Mesenchymal stem cell (in vitro differentiated cells and primary cell): ENCODE measurements at regions not wholly inside any gene's neighbourhood (a gene's known extent, or its start where the extent isn't known, plus 50 kb on each side); places are given as distances from the start of the nearest gene placed in this dataset.

ENCODE experiments used
- DNase-seq: peaks from one replicate; pipeline ENCODE4 v3.0.0-alpha.2; 2013
- H2AFZ ChIP-seq: one replicate; pipeline ENCODE4 v1.6.1; 2013; ENCODE audit warnings: low read depth, mild to moderate bottlenecking, control low read depth, inconsistent platforms, low read length, moderate library complexity
- H2AK5ac ChIP-seq: 2 replicates; pipeline ENCODE4 v1.6.1; 2013; ENCODE audit warnings: low read length, moderate library complexity, mild to moderate bottlenecking, inconsistent platforms; ENCODE audit not compliant: severe bottlenecking
- H2BK120ac ChIP-seq: one replicate; pipeline ENCODE4 v1.6.1; 2013; ENCODE audit warnings: low read depth, mild to moderate bottlenecking, inconsistent platforms, low read length, moderate library complexity
- H2BK12ac ChIP-seq, 2 experiments: one replicate each; pipeline ENCODE4 v1.6.1; 2013; ENCODE audit warnings: inconsistent platforms in 2 of 2, low read length in 2 of 2, mild to moderate bottlenecking in 2 of 2, moderate library complexity in 2 of 2, control low read depth in 1 of 2
- H2BK15ac ChIP-seq: one replicate; pipeline ENCODE4 v1.6.1; 2013; ENCODE audit warnings: mild to moderate bottlenecking, low read depth, inconsistent platforms; ENCODE audit not compliant: poor library complexity, severe bottlenecking
- H2BK5ac ChIP-seq: 2 replicates; pipeline ENCODE4 v1.6.1; 2013; ENCODE audit warnings: low read depth, mild to moderate bottlenecking, low read length, control low read depth, inconsistent platforms; ENCODE audit not compliant: poor library complexity, severe bottlenecking
- H3K14ac ChIP-seq, 2 experiments: one replicate each; pipeline ENCODE4 v1.6.1; 2013; ENCODE audit warnings: inconsistent platforms in 2 of 2, low read length in 2 of 2, control low read depth in 1 of 2, mild to moderate bottlenecking in 1 of 2, moderate library complexity in 1 of 2
- H3K18ac ChIP-seq, 2 experiments: one replicate each; pipeline ENCODE4 v1.6.1; 2013; ENCODE audit warnings: inconsistent platforms in 2 of 2, low read length in 2 of 2, control low read depth in 1 of 2, low read depth in 1 of 2, mild to moderate bottlenecking in 1 of 2
- H3K23ac ChIP-seq, 2 experiments: one replicate each; pipeline ENCODE4 v1.6.1; 2013; ENCODE audit warnings: inconsistent platforms in 2 of 2, low read length in 2 of 2, mild to moderate bottlenecking in 2 of 2, moderate library complexity in 2 of 2, control low read depth in 1 of 2
- H3K27ac ChIP-seq: 2 replicates; pipeline ENCODE4 v1.5.1; 2013; ENCODE audit warnings: mild to moderate bottlenecking, moderate library complexity, low read length, control low read depth, inconsistent platforms; ENCODE audit not compliant: poor library complexity, severe bottlenecking
- H3K27me3 ChIP-seq, 2 experiments: 2 replicates each; pipeline versions ENCODE4 v1.6.1 to v1.7.0; 2013; ENCODE audit warnings: low read length in 2 of 2, mild to moderate bottlenecking in 2 of 2, moderate library complexity in 2 of 2, control low read depth in 1 of 2, inconsistent platforms in 1 of 2; ENCODE audit not compliant: control insufficient read depth in 1 of 2, insufficient read depth in 1 of 2
- H3K36me3 ChIP-seq, 2 experiments: 2 replicates each; pipeline versions ENCODE4 v1.6.1 to v1.7.0; 2013; ENCODE audit warnings: low read length in 2 of 2, control low read depth in 1 of 2, inconsistent platforms in 1 of 2, low read depth in 1 of 2, mild to moderate bottlenecking in 1 of 2; ENCODE audit not compliant: insufficient read depth in 2 of 2, control insufficient read depth in 1 of 2
- H3K4ac ChIP-seq, 2 experiments: one replicate each; pipeline ENCODE4 v1.6.1; 2013; ENCODE audit warnings: inconsistent platforms in 2 of 2, low read length in 2 of 2, mild to moderate bottlenecking in 2 of 2, moderate library complexity in 2 of 2, control low read depth in 1 of 2, low read depth in 1 of 2
- H3K4me1 ChIP-seq: 2 replicates; pipeline ENCODE4 v1.6.1; 2013; ENCODE audit warnings: low read depth, low read length, control low read depth; ENCODE audit not compliant: control insufficient read depth, insufficient read depth
- H3K4me2 ChIP-seq: 2 replicates; pipeline ENCODE4 v1.6.1; 2013; ENCODE audit warnings: low read length, mild to moderate bottlenecking, inconsistent platforms; ENCODE audit not compliant: poor library complexity, severe bottlenecking
- H3K4me3 ChIP-seq, 2 experiments: 2 replicates each; pipeline versions ENCODE4 v1.5.1 to v1.7.0; 2013; ENCODE audit warnings: low read length in 2 of 2, mild to moderate bottlenecking in 2 of 2, control low read depth in 1 of 2, low read depth in 1 of 2; ENCODE audit not compliant: insufficient read depth in 1 of 2
- H3K79me1 ChIP-seq: replicated peaks from 2 replicates; pipeline ENCODE4 v1.6.1; 2013; ENCODE audit warnings: mild to moderate bottlenecking, control low read depth, low read length, inconsistent platforms; ENCODE audit not compliant: poor library complexity, severe bottlenecking
- H3K9ac ChIP-seq: 2 replicates; pipeline ENCODE4 v1.7.0; 2013; ENCODE audit warnings: mild to moderate bottlenecking, low read length, moderate library complexity
- H3K9me3 ChIP-seq: 2 replicates; pipeline ENCODE4 v1.7.0; 2013; ENCODE audit warnings: mild to moderate bottlenecking, low read length; ENCODE audit not compliant: control insufficient read depth
- H4K8ac ChIP-seq: one replicate; pipeline ENCODE4 v1.6.1; 2013; ENCODE audit warnings: inconsistent platforms, mild to moderate bottlenecking, low read length, moderate library complexity
- H4K91ac ChIP-seq: one replicate; pipeline ENCODE4 v1.6.1; 2013; ENCODE audit warnings: mild to moderate bottlenecking, low read length, inconsistent platforms
- WGBS: methylation state at CpG from one replicate; pipeline ENCODE4 v1.1.7; 2013; ENCODE audit warnings: mixed read lengths; 5-methylcytosine and 5-hydroxymethylcytosine counted together

DNA sequence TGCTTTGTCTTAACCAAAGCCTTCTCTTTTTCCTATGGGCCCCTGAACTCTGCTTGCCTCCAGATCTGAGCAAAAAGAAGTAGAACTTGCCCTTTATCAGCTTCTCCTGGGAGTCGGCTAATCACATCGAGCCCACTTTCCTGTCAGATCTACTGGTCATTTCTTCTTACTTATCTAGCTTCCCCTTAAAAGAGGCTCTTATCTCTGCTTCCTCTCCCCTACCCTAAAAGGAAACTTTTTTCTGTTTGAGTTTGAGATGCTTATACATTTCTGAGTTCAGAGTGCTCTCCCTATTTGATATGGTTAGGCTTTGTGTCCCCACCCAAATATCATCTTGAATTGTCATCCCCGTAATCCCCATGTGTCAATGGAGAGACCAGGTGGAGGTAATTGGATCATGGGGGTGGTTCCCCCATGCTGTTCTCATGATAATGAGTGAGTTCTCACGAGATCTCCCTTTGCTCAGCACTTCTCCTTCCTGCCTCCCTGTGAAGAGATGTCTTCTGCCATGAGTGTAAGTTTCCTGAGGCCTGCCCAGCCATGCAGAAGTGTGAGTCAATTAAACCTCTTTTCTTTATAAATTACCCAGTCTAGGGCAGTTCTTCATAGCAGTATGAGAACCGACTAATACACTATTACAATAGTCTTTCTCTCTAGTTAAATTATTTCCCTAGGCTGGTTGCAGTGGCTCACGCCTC is 114.7 kb upstream of the AMN1 start:
- Histone ChIP-seq H2BK15ac (no peak overlapping the region), H3K79me1 (no peaks in the 10 kb centered on the region), H4K8ac (no peak overlapping the region), H2BK5ac (no peak overlapping the region), H3K9ac (no peak overlapping the region), H3K4me2 (no peak overlapping the region), H2AFZ (no peak overlapping the region), H2AK5ac (no peak overlapping the region), H2BK12ac (no peak overlapping the region), H3K4ac (no peak overlapping the region), H3K18ac (no peak overlapping the region), H3K4me3 (no peak overlapping the region), H4K91ac (no peak overlapping the region), H3K27ac (no peak overlapping the region), H3K23ac (no peak overlapping the region), H2BK120ac (no peak overlapping the region), H3K36me3 (no peaks in the 10 kb centered on the region), H3K4me1 (no peaks in the 10 kb centered on the region), H3K27me3 (no peaks in the 10 kb centered on the region), H3K9me3 (peaks cover 32% of the 10 kb centered on the region), H3K14ac (no peak overlapping the region)
- 87% methylated on average over 5 of the region's 6 CpGs for WGBS
- no peak for DNase-seq

DNA sequence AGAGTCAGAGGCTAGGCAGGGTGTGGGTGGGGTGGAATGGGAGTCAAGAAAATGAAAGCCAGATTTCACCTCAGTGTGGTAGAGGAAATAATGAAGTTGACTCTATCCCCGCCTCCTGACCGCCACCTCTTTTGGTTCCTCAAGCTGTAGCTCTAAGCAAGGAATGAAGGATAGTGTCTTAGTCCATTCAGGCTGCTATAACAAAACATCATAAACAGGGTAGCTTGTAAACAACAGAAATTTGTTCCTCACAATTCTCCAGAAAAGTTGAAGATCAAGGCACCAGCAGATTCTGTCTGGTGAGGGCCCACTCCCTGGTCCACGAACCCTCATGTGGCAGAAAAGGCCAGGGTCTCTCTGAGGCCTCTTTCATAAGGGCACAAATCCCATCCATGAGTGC is 109.1 kb upstream of the AMN1 start:
- Histone ChIP-seq H3K36me3 (no peaks in the 10 kb centered on the region), H3K18ac (no peak overlapping the region), H3K27ac (no peak overlapping the region), H3K27me3 (no peaks in the 10 kb centered on the region), H2BK15ac (no peak overlapping the region), H3K4me1 (no peaks in the 10 kb centered on the region), H2BK120ac (no peak overlapping the region), H2AK5ac (no peak overlapping the region), H3K9ac (no peak overlapping the region), H3K14ac (no peak overlapping the region), H3K23ac (no peak overlapping the region), H2AFZ (no peak overlapping the region), H3K79me1 (no peaks in the 10 kb centered on the region), H3K4me3 (no peak overlapping the region), H2BK5ac (no peak overlapping the region), H3K4me2 (no peak overlapping the region), H3K4ac (no peak overlapping the region), H4K91ac (no peak overlapping the region), H4K8ac (no peak overlapping the region), H2BK12ac (no peak overlapping the region), H3K9me3 (peaks cover 19% of the 10 kb centered on the region)
- DNase-seq: no peak
- WGBS: 81% methylated on average over 2 of the region's 3 CpGs

DNA sequence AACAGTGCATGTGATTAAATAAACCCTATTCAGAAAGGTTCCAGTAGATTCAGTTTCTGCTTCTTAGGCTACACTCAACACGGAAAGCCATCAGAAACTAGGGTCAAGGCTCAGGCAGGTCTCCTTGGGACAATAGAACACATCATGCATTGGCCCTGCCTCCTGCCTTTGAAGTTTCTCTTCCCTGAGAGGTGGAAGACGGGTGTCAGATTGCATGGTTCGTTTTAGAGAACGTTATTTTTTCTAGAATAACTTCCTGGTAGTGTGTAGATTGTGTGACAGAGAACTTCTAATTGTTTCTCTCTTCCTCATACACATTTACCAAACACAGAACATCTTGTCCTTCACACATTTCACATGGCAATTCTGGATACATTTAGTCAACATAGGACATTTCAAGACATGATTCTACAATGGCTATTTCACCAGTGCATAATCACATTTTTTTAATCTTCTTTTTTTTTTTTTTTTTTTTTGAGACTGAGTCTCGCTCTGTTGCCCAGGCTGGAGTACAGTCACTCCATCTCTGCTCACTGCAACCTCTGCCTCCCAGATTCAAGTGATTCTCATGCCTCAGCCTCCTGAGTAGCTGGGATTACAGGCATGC is 106.6 kb upstream of the AMN1 start:
- Histone ChIP-seq H2BK5ac (no peak overlapping the region), H4K91ac (no peak overlapping the region), H3K27ac (no peak overlapping the region), H3K4me2 (no peak overlapping the region), H3K23ac (no peak overlapping the region), H2BK15ac (no peak overlapping the region), H2BK12ac (no peak overlapping the region), H3K4me1 (no peaks in the 10 kb centered on the region), H3K4ac (no peak overlapping the region), H3K14ac (no peak overlapping the region), H3K4me3 (no peak overlapping the region), H3K18ac (no peak overlapping the region), H3K36me3 (no peaks in the 10 kb centered on the region), H2AFZ (no peak overlapping the region), H3K9ac (no peak overlapping the region), H3K9me3 (peaks cover 18% of the 10 kb centered on the region), H3K79me1 (no peaks in the 10 kb centered on the region), H4K8ac (no peak overlapping the region), H2AK5ac (no peak overlapping the region), H2BK120ac (no peak overlapping the region), H3K27me3 (no peaks in the 10 kb centered on the region)
- 94% methylated on average over 1 of the region's 5 CpGs for WGBS
- no peak for DNase-seq

DNA sequence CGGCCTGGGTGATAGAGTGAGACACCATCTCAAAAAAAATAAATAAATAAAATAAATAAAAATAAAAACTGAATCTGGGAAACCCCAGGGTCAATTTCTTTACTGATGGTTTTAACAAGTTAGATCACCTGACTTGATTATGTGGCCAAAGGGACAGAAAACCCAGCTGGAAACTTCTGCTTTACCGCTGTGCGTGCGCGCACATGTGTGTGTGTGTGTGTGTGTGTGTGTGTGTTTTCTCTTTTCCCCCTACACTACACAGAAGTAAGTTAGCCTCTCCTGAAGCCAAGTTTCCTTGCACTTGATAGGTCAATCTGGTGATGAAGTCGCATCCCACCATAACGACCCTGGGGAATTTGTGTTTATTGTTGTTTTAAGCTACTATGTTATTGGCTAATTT is 105.3 kb upstream of the AMN1 start:
- Histone ChIP-seq H3K4me3 (no peak overlapping the region), H3K27ac (no peak overlapping the region), H3K18ac (no peak overlapping the region), H3K36me3 (no peaks in the 10 kb centered on the region), H2AK5ac (no peak overlapping the region), H3K79me1 (no peaks in the 10 kb centered on the region), H3K9me3 (peaks cover 18% of the 10 kb centered on the region), H2BK120ac (no peak overlapping the region), H3K27me3 (no peaks in the 10 kb centered on the region), H2BK15ac (no peak overlapping the region), H4K8ac (no peak overlapping the region), H2BK12ac (no peak overlapping the region), H3K23ac (no peak overlapping the region), H3K4ac (no peak overlapping the region), H4K91ac (no peak overlapping the region), H3K4me2 (no peak overlapping the region), H3K14ac (no peak overlapping the region), H3K4me1 (no peaks in the 10 kb centered on the region), H3K9ac (no peak overlapping the region), H2AFZ (no peak overlapping the region), H2BK5ac (no peak overlapping the region)
- WGBS: no CpG with 5 or more reads among the region's 7 CpGs
- no peak for DNase-seq
